Hepatocyte (in vitro differentiated cells): ENCODE measurements at regions not wholly inside any gene's neighbourhood (a gene's known extent, or its start where the extent isn't known, plus 50 kb on each side); places are given as distances from the start of the nearest gene placed in this dataset.

ENCODE experiments used
- DNase-seq: peaks from one replicate; pipeline ENCODE4 v3.0.0-alpha.2; 2016; ENCODE audit warnings: low spot score
- H2AFZ ChIP-seq: fragments of 200-600 bp; sonication (generic); 2 replicates; pipeline ENCODE4 v1.6.0; 2016; ENCODE audit warnings: antibody characterized with exemption, mild to moderate bottlenecking
- H3K27ac ChIP-seq: fragments of 200-600 bp; sonication (generic); 2 replicates; pipeline ENCODE4 v1.5.1; 2016; ENCODE audit warnings: mild to moderate bottlenecking
- H3K27me3 ChIP-seq: fragments of 200-600 bp; sonication (generic); 2 replicates; pipeline ENCODE4 v1.6.1; 2016
- H3K36me3 ChIP-seq: fragments of 200-600 bp; sonication (generic); replicated peaks from 2 replicates; pipeline ENCODE4 v1.5.1; 2016; ENCODE audit warnings: low read depth; ENCODE audit not compliant: insufficient read depth
- H3K4me1 ChIP-seq: fragments of 200-600 bp; sonication (generic); 2 replicates; pipeline ENCODE4 v1.5.1; 2016; ENCODE audit warnings: mild to moderate bottlenecking, moderate library complexity; ENCODE audit not compliant: insufficient read depth
- H3K4me2 ChIP-seq: fragments of 200-600 bp; sonication (generic); 2 replicates; pipeline ENCODE4 v1.6.0; 2016
- H3K4me3 ChIP-seq: fragments of 200-600 bp; sonication (generic); 2 replicates; pipeline ENCODE4 v1.5.1; 2016; ENCODE audit warnings: mild to moderate bottlenecking
- H3K79me2 ChIP-seq: fragments of 200-600 bp; sonication (generic); 2 replicates; pipeline ENCODE4 v1.6.0; 2017; ENCODE audit warnings: mild to moderate bottlenecking
- H3K9me2 ChIP-seq: fragments of 200-600 bp; sonication (generic); replicated peaks from 2 replicates; pipeline ENCODE4 v1.6.0; 2017; ENCODE audit warnings: mild to moderate bottlenecking; ENCODE audit not compliant: insufficient read depth
- H3K9me3 ChIP-seq: fragments of 200-600 bp; sonication (generic); 2 replicates; pipeline ENCODE4 v1.5.1; 2016; ENCODE audit warnings: low read depth, mild to moderate bottlenecking
- H4K20me1 ChIP-seq: fragments of 200-600 bp; sonication (generic); 2 replicates; pipeline ENCODE4 v1.6.0; 2016; ENCODE audit warnings: mild to moderate bottlenecking; ENCODE audit not compliant: insufficient read depth, poor library complexity, severe bottlenecking
- EZH2 ChIP-seq: fragments of 200-600 bp; sonication (generic); IDR thresholded peaks from 2 replicates; pipeline ENCODE4 v1.6.1; 2016; ENCODE audit warnings: antibody characterized with exemption, mild to moderate bottlenecking, borderline replicate concordance
- EZH2phosphoT487 ChIP-seq: fragments of 200-600 bp; sonication (generic); IDR thresholded peaks from one replicate; pipeline ENCODE4 v1.6.1; 2018; ENCODE audit warnings: antibody characterized with exemption, mild to moderate bottlenecking, low read depth, moderate library complexity; ENCODE audit not compliant: unreplicated experiment, severe bottlenecking
- WGBS: methylation state at CpG from one replicate; pipeline ENCODE4 v1.1.6; 2016; ENCODE audit warnings: low lambda C conversion rate; ENCODE audit errors: missing lambda C conversion rate; 5-methylcytosine and 5-hydroxymethylcytosine counted together
- TF ChIP-seq, protein P1 (sequence below): fragments of 200-600 bp; sonication (generic); IDR thresholded peaks from 2 replicates; pipeline ENCODE4 v1.5.1; 2016; ENCODE audit warnings: antibody characterized with exemption, mild to moderate bottlenecking; ENCODE audit not compliant: poor library complexity

DNA sequence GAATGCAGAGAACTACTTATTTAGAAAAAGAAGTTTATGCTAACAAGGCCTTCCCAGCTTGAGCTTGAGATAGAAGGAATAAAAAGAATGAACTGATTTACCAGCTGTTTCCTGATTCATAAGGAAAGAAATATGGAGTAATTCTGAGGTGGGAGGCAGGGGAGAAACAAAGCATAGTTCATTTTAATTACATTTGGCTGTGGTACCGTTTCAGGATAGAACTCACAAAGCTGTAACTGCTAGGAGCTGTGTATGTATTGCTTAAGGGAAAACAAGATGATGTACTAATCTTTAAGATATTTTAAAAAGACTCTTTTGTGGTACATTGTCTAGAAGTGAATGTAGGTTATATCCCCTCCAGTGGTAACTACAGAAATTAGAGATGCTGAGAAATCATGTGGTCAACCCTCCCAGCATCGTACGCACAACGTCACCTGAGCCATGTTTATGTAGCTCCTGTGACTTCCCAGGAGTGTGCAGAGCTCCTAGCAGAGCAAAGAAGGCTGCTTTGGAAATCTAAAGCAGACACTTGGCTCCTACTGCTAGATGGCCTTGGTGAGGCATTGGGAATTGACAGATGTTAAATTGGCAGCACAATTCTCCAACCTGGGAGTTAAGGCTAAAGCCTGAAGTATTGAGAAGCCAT is 208.3 kb upstream of the VLDLR start:
- no peak overlapping the region for H2AFZ ChIP-seq
- no peaks in the 10 kb centered on the region for H3K36me3 ChIP-seq
- H3K4me2 ChIP-seq, result no peak overlapping the region
- 57% methylated on average over 4 of the region's 4 CpGs for WGBS
- no peaks in the 10 kb centered on the region for H3K9me3 ChIP-seq
- TF ChIP-seq EZH2phosphoT487 (no peak), EZH2 (no peak)
- TF ChIP-seq, protein P1, sequence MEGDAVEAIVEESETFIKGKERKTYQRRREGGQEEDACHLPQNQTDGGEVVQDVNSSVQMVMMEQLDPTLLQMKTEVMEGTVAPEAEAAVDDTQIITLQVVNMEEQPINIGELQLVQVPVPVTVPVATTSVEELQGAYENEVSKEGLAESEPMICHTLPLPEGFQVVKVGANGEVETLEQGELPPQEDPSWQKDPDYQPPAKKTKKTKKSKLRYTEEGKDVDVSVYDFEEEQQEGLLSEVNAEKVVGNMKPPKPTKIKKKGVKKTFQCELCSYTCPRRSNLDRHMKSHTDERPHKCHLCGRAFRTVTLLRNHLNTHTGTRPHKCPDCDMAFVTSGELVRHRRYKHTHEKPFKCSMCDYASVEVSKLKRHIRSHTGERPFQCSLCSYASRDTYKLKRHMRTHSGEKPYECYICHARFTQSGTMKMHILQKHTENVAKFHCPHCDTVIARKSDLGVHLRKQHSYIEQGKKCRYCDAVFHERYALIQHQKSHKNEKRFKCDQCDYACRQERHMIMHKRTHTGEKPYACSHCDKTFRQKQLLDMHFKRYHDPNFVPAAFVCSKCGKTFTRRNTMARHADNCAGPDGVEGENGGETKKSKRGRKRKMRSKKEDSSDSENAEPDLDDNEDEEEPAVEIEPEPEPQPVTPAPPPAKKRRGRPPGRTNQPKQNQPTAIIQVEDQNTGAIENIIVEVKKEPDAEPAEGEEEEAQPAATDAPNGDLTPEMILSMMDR, result no peak
- no peaks in the 10 kb centered on the region for H3K9me2 ChIP-seq
- no peak overlapping the region for H3K4me3 ChIP-seq
- no peak for DNase-seq
- H3K27me3 ChIP-seq, result no peaks in the 10 kb centered on the region
- H4K20me1 ChIP-seq, result no peaks in the 10 kb centered on the region
- no peaks in the 10 kb centered on the region for H3K4me1 ChIP-seq
- no peak overlapping the region for H3K27ac ChIP-seq
- H3K79me2 ChIP-seq, result no peaks in the 10 kb centered on the region

DNA sequence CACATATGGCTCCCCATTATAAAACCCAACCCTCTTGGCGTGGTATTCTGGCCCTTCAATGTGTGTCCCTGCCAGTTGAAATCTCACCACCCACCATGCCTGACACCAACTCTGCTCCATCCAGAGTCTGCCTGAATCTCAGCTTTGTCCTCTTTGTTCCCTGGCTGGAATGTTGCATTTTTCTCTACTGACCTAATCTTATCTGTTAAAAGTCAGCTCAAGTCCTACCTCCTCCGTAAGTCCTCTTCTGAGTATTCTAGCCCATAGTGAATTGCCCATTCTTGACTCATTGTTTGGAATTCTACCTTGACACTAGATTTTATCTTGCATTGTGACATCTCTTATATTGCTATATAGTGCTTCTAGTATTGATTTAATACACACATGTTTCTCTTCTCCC is 207.1 kb upstream of the VLDLR start:
- no peak for DNase-seq
- no peaks in the 10 kb centered on the region for H3K9me3 ChIP-seq
- no peak overlapping the region for H2AFZ ChIP-seq
- H4K20me1 ChIP-seq, result no peaks in the 10 kb centered on the region
- H3K4me3 ChIP-seq, result no peak overlapping the region
- H3K79me2 ChIP-seq, result no peaks in the 10 kb centered on the region
- H3K27ac ChIP-seq, result no peak overlapping the region
- no peak overlapping the region for H3K4me2 ChIP-seq
- no peaks in the 10 kb centered on the region for H3K4me1 ChIP-seq
- no peaks in the 10 kb centered on the region for H3K36me3 ChIP-seq
- 79% methylated on average over 2 of the region's 2 CpGs for WGBS
- H3K27me3 ChIP-seq, result no peaks in the 10 kb centered on the region
- H3K9me2 ChIP-seq, result no peaks in the 10 kb centered on the region
- TF ChIP-seq, protein P1, result no peak
- TF ChIP-seq EZH2, result no peak
- TF ChIP-seq EZH2phosphoT487, result no peak

DNA sequence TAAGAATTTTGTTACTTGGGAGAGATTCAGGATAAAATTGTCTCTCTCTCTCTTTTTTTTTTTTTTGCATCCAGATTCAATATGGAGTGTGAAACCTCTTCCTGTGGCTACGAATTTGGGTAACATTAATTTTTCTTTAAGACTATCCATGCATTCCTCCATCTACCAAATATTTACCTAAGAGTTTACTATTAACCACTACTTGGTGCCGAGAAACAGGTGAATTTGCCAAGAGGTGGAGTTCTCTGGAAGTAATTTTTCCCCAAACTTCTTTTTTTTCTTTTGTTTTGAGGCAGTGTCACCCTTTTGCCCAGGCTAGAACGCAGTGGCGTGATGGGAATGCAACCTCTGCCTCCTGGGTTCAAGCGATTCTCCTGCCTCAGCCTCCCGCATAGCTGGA is 206.3 kb upstream of the VLDLR start:
- H3K79me2 ChIP-seq, result no peaks in the 10 kb centered on the region
- no peaks in the 10 kb centered on the region for H3K36me3 ChIP-seq
- no peaks in the 10 kb centered on the region for H3K4me1 ChIP-seq
- TF ChIP-seq, protein P1, result no peak
- TF ChIP-seq EZH2 (no peak), EZH2phosphoT487 (no peak)
- WGBS, result 83% methylated on average over 6 of the region's 6 CpGs
- H2AFZ ChIP-seq, result no peak overlapping the region
- no peaks in the 10 kb centered on the region for H3K27me3 ChIP-seq
- H3K4me2 ChIP-seq, result no peak overlapping the region
- H4K20me1 ChIP-seq, result no peaks in the 10 kb centered on the region
- H3K27ac ChIP-seq, result no peak overlapping the region
- DNase-seq, result no peak
- no peaks in the 10 kb centered on the region for H3K9me2 ChIP-seq
- no peaks in the 10 kb centered on the region for H3K9me3 ChIP-seq
- H3K4me3 ChIP-seq, result no peak overlapping the region
